Suprapubic skin (tissue), 4 donors: ENCODE measurements at regions not wholly inside any gene's neighbourhood (a gene's known extent, or its start where the extent isn't known, plus 50 kb on each side); places are given as distances from the start of the nearest gene placed in this dataset.

ENCODE experiments used
- DNase-seq, 2 donors: peaks; one replicate each; pipeline ENCODE4 v3.0.0-alpha.2; 2019; ENCODE audit warnings: low spot score in 2 of 2
- H3K27ac ChIP-seq: fragments of 200-600 bp; sonication (generic); one replicate; pipeline ENCODE4 v1.5.1; 2019
- H3K27me3 ChIP-seq: fragments of 200-600 bp; sonication (generic); one replicate; pipeline ENCODE4 v1.5.1; 2019
- H3K36me3 ChIP-seq: fragments of 200-600 bp; sonication (generic); one replicate; pipeline ENCODE4 v1.5.1; 2019
- H3K4me1 ChIP-seq: fragments of 200-600 bp; sonication (generic); one replicate; pipeline ENCODE4 v1.5.1; 2019
- H3K4me3 ChIP-seq: fragments of 200-600 bp; sonication (generic); one replicate; pipeline ENCODE4 v1.5.1; 2019; ENCODE audit warnings: mild to moderate bottlenecking
- H3K9me3 ChIP-seq: fragments of 200-600 bp; sonication (generic); one replicate; pipeline ENCODE4 v1.5.1; 2019
- EP300 ChIP-seq: sonication (generic); formaldehyde crosslinking; IDR thresholded peaks from one replicate; pipeline ENCODE4 v1.6.1; 2017; ENCODE audit warnings: antibody characterized with exemption
- POLR2A ChIP-seq, 2 donors: fragments of 450-650 bp; IDR thresholded peaks; one replicate each; pipeline ENCODE4 v1.6.1; 2017; ENCODE audit warnings: antibody characterized with exemption in 2 of 2, mild to moderate bottlenecking in 2 of 2, moderate library complexity in 2 of 2
- POLR2AphosphoS5 ChIP-seq, 3 donors: sonication (generic); formaldehyde crosslinking; IDR thresholded peaks; one replicate each; pipeline ENCODE4 v1.6.1; 2017; ENCODE audit warnings: antibody characterized with exemption in 3 of 3
- WGBS: methylation state at CpG from one replicate; pipeline ENCODE4 v1.1.5; 2018; 5-methylcytosine and 5-hydroxymethylcytosine counted together
- TF ChIP-seq, protein P1 (sequence below), 2 donors: fragments of 200-600 bp in 1 of 2; fragments of 450-650 bp in 1 of 2; sonication (generic) in 1 of 2; IDR thresholded peaks; one replicate each; pipeline ENCODE4 v1.5.1; 2016 to 2019; ENCODE audit warnings: antibody characterized with exemption in 2 of 2, mild to moderate bottlenecking in 1 of 2, moderate library complexity in 1 of 2

- H3K4me1 ChIP-seq: no peaks in the 10 kb centered on the region
- no peak overlapping the region for H3K4me3 ChIP-seq
- WGBS: 37% methylated on average over 2 of the region's 2 CpGs
- no peak overlapping the region for H3K27ac ChIP-seq
- no peaks in the 10 kb centered on the region for H3K9me3 ChIP-seq
- DNase-seq: no peak
- no peaks in the 10 kb centered on the region for H3K27me3 ChIP-seq
- H3K36me3 ChIP-seq: no peaks in the 10 kb centered on the region
- TF ChIP-seq, protein P1, sequence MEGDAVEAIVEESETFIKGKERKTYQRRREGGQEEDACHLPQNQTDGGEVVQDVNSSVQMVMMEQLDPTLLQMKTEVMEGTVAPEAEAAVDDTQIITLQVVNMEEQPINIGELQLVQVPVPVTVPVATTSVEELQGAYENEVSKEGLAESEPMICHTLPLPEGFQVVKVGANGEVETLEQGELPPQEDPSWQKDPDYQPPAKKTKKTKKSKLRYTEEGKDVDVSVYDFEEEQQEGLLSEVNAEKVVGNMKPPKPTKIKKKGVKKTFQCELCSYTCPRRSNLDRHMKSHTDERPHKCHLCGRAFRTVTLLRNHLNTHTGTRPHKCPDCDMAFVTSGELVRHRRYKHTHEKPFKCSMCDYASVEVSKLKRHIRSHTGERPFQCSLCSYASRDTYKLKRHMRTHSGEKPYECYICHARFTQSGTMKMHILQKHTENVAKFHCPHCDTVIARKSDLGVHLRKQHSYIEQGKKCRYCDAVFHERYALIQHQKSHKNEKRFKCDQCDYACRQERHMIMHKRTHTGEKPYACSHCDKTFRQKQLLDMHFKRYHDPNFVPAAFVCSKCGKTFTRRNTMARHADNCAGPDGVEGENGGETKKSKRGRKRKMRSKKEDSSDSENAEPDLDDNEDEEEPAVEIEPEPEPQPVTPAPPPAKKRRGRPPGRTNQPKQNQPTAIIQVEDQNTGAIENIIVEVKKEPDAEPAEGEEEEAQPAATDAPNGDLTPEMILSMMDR (IDR thresholded peaks at IDR 0.05): no peak
- no peak for TF ChIP-seq POLR2AphosphoS5 (IDR thresholded peaks at IDR 0.05)
- TF ChIP-seq EP300: no peak
- no peak for TF ChIP-seq POLR2A (IDR thresholded peaks at IDR 0.05)
Measured at GRCh38 chr16:63447121-63447520, 1410.9 kb upstream of the CDH8 start.

- TF ChIP-seq POLR2A (IDR thresholded peaks at IDR 0.05) (no peak), POLR2AphosphoS5 (IDR thresholded peaks at IDR 0.05) (no peak), EP300 (no peak)
- TF ChIP-seq, protein P1 (IDR thresholded peaks at IDR 0.05): no peak
- 81% methylated on average over 5 of the region's 5 CpGs for WGBS
- Histone ChIP-seq H3K9me3 (no peaks in the 10 kb centered on the region), H3K27me3 (no peaks in the 10 kb centered on the region), H3K4me1 (no peaks in the 10 kb centered on the region), H3K4me3 (no peak overlapping the region), H3K36me3 (no peaks in the 10 kb centered on the region), H3K27ac (no peak overlapping the region)
- no peak for DNase-seq
Measured at GRCh38 chr16:63442246-63442645, 1406.0 kb upstream of the CDH8 start.

DNA sequence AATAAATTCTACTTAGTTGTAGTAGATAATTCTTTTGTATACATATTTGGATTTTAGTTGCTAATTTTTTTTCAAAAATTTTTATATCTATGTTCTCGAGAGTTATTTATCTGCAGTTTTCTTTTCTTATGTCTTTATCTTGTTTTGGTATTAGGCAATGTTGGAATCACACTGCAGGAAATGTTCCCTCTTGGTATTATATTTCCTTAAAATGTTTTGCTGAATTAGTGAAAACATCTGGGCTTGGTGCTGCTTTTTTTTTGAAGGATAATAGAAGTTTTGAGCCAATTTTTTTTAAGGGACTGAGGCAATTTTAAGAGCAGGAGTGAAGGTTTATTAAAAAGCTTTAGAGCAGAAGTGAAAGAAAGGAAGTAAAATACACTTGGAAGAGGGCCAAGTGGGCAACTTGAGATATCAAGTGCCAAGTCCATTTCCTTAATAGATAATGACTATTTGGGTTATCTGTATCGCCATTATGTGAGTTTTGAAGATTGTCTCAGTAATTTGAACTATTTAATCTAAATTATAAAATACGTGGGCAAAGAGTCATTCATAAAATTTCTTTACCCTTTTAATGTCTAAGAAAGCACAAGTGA lies 1390.1 kb upstream of the CDH8 start:
- no peak overlapping the region for H3K27ac ChIP-seq
- no peak for TF ChIP-seq POLR2A (IDR thresholded peaks at IDR 0.05)
- TF ChIP-seq, protein P1 (IDR thresholded peaks at IDR 0.05): no peak
- H3K4me3 ChIP-seq: no peak overlapping the region
- H3K36me3 ChIP-seq: no peaks in the 10 kb centered on the region
- H3K27me3 ChIP-seq: no peaks in the 10 kb centered on the region
- DNase-seq: no peak
- WGBS: 63% methylated on average over 3 of the region's 3 CpGs
- no peaks in the 10 kb centered on the region for H3K9me3 ChIP-seq
- H3K4me1 ChIP-seq: no peaks in the 10 kb centered on the region

DNA sequence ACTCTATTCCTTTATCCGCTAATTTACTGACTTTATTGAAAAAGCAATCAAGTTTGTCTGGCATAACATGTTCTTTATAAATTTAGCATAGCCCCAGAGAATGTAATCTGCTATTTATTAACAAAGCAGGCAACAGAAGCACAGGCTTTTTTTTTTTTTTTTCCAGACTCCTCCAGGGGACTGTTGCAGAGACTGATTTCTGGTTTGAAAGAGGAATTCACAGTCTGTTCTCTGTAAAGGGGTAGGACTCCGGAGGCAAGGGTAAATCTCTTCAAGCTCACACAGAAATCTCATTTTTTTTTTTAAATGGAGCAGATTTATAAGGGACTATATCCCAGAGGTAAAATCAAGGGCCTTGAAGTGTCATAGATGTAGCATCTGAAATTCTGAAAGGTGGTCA lies 1386.5 kb upstream of the CDH8 start:
- Histone ChIP-seq H3K4me3 (no peak overlapping the region), H3K27me3 (no peaks in the 10 kb centered on the region), H3K27ac (no peak overlapping the region), H3K9me3 (no peaks in the 10 kb centered on the region), H3K36me3 (no peaks in the 10 kb centered on the region), H3K4me1 (no peaks in the 10 kb centered on the region)
- TF ChIP-seq POLR2AphosphoS5 (IDR thresholded peaks at IDR 0.05): no peak
- no peak for TF ChIP-seq EP300
- no peak for TF ChIP-seq POLR2A (IDR thresholded peaks at IDR 0.05)
- TF ChIP-seq, protein P1 (IDR thresholded peaks at IDR 0.05): no peak
- no peak for DNase-seq
- 36% methylated on average over 2 of the region's 2 CpGs for WGBS

DNA sequence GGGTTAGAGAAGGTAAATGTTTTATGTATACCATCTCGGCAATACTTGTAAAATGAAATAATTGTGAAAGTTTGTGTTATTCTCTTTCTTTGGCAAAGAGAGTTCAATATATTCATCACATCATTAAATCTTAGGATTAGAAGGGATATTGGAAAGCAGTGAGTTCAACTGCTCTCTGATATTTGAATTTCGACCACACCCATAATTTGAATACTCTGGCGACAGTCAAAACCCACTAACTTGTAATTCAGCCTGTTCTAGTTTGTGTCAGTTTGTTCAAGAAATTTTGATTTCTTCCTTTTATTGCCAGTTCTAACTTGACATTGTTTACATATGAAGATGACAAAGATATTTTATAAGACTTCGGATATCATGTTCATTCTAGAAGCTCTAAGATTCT lies 1380.5 kb upstream of the CDH8 start:
- DNase-seq: no peak
- Histone ChIP-seq H3K36me3 (no peaks in the 10 kb centered on the region), H3K4me3 (no peak overlapping the region), H3K27ac (no peak overlapping the region), H3K4me1 (no peaks in the 10 kb centered on the region), H3K27me3 (no peaks in the 10 kb centered on the region), H3K9me3 (no peaks in the 10 kb centered on the region)
- WGBS: 30% methylated on average over 4 of the region's 4 CpGs
- no peak for TF ChIP-seq EP300

DNA sequence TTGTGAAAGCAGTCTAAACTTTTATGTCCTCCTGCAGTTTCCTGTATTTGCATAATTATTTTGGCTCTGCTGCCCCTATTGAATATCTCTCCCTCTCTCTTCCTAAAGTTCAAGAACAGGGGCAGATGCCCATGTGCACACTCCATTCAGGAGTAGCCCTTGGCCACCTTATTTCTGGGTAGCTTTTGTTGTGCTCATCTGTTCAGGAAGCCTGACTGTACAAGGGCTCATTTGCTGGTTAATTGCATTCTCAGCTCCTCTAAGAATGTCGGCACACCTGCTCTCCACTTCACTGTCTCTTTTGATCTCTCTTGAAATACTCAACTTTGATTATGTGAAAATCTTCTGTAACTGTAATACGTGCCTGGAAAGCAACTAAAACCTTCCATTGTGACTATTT lies 1378.8 kb upstream of the CDH8 start:
- Histone ChIP-seq H3K9me3 (no peaks in the 10 kb centered on the region), H3K27me3 (no peaks in the 10 kb centered on the region), H3K36me3 (no peaks in the 10 kb centered on the region), H3K27ac (no peak overlapping the region), H3K4me3 (no peak overlapping the region), H3K4me1 (no peaks in the 10 kb centered on the region)
- WGBS: 52% methylated on average over 2 of the region's 2 CpGs
- no peak for TF ChIP-seq POLR2AphosphoS5 (IDR thresholded peaks at IDR 0.05)
- no peak for TF ChIP-seq POLR2A (IDR thresholded peaks at IDR 0.05)
- TF ChIP-seq EP300: no peak
- TF ChIP-seq, protein P1 (IDR thresholded peaks at IDR 0.05): no peak
- DNase-seq: no peak
